ENCODE measurements at regions not wholly inside any gene's neighbourhood (a gene's known extent, or its start where the extent isn't known, plus 50 kb on each side); places are given as distances from the start of the nearest gene placed in this dataset.
"Not testable (repeated sequence)": the region's sequence is repeated elsewhere in the genome, so short reads cannot be mapped to it uniquely, and the experiment has no call there.

DNA sequence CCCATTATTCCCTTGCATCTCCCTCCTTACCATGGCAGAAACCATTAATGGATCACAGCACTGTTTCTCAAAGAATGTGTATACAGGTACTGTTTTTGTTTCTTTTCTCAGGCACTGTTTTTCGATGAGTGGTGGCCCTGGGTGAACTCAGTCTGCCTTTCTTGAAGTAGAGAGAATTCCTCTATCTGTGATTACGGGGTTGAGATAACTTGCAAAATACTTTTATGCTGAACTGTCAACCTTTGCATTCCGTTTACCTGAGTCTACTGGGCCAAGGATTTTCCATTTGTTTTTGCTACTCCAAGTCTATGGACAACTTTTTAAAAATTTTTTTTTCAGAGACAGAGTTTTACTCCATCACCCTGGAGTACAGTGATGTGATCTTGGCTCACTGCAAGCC lies 82.7 kb upstream of the CLINT1 start:
- 79 to 92% (median 89%) methylated on average over 3 of the region's 3 CpGs for WGBS, 4 donors
- no peaks in the 10 kb centered on the region for H3K4me1 ChIP-seq (replicated peaks in 1 of 2)
- TF ChIP-seq, protein P1, sequence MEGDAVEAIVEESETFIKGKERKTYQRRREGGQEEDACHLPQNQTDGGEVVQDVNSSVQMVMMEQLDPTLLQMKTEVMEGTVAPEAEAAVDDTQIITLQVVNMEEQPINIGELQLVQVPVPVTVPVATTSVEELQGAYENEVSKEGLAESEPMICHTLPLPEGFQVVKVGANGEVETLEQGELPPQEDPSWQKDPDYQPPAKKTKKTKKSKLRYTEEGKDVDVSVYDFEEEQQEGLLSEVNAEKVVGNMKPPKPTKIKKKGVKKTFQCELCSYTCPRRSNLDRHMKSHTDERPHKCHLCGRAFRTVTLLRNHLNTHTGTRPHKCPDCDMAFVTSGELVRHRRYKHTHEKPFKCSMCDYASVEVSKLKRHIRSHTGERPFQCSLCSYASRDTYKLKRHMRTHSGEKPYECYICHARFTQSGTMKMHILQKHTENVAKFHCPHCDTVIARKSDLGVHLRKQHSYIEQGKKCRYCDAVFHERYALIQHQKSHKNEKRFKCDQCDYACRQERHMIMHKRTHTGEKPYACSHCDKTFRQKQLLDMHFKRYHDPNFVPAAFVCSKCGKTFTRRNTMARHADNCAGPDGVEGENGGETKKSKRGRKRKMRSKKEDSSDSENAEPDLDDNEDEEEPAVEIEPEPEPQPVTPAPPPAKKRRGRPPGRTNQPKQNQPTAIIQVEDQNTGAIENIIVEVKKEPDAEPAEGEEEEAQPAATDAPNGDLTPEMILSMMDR (IDR thresholded peaks at IDR 0.05) = no peak
- TF ChIP-seq POLR2A (IDR thresholded peaks at IDR 0.05) = no peak
- no peak overlapping the region for H3K27ac ChIP-seq
- H3K27me3 ChIP-seq = no peaks in the 10 kb centered on the region
- no peak for DNase-seq
- H3K36me3 ChIP-seq (replicated peaks in 1 of 2) = no peaks in the 10 kb centered on the region
- intact Hi-C loops (cut with DNase I) = loop anchor here in 1 of 2 donors (10.0 kb wide), 1 partner anchor 127 kb away; no protein-coding TSS in a partner anchor
- no peaks in the 10 kb centered on the region for H3K9me3 ChIP-seq (replicated peaks in 1 of 3)
- H3K4me3 ChIP-seq = no peak overlapping the region

DNA sequence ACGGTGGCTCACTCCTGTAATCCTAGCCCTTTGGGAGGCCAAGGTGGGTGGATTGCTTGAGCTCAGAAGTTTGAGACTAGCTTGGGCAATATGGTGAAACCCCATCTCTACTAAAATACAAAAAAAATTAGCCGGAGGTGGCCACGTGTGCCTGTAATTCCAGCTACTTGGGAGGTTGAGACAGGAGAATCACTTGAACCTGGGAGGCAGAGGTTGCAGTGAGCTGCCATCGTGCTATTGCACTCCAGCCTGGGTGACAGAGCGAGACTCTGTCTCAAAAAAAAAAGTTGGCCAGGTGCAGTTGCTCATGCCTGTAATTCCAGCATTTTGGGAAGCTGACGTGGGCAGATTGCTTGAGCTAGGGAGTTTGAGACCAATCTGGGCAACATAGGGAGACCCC lies 79.2 kb upstream of the CLINT1 start:
- H3K27ac ChIP-seq; DNase-seq; intact Hi-C loops (cut with DNase I); H3K27me3 ChIP-seq; H3K4me1 ChIP-seq (replicated peaks in 1 of 2); H3K36me3 ChIP-seq (replicated peaks in 1 of 2); H3K9me3 ChIP-seq (replicated peaks in 1 of 3); H3K4me3 ChIP-seq: not testable (repeated sequence)
- WGBS, 4 donors = 84 to 96% (median 91%) methylated on average over 5 to 6 of the region's 6 CpGs

DNA sequence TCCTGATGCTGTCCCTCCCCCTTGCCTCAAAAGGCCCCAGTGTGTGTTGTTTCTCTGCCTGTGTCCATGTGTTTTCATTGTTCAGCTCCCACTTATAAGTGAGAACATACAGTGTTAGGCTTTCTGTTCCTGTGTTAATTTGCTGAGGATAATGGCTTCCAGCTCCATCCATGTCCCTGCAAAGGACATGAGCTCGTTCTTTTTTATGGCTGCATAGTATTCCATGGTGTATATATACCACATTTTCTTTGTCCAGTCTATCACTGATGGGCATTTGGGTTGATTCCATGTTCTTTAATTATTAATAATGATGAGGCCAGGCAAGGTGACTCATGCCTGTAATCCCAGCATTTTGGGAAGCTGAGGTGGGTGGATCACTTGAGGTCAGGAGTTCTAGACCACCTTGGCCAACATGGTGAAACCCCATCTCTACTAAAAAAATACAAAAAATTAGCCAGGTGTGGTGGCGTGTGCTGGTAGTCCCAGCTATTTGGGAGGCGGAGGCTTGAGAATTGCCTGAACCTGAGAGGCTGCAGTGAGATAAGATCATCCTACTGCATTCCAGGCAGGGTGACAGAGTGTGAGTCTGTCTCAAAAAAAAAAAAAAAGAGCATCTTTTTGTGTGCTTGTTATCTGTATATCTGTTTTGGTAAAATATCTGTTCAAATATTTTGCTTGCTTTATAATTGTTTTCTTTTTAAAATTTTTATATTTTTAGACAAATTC lies 78.0 kb upstream of the CLINT1 start:
- H3K4me3 ChIP-seq; DNase-seq; H3K36me3 ChIP-seq (replicated peaks in 1 of 2); H3K4me1 ChIP-seq (replicated peaks in 1 of 2); intact Hi-C loops (cut with DNase I); H3K27me3 ChIP-seq; H3K9me3 ChIP-seq (replicated peaks in 1 of 3); H3K27ac ChIP-seq: not testable (repeated sequence)
- WGBS, 4 donors = 84 to 87% (median 87%) methylated on average over 3 of the region's 3 CpGs

DNA sequence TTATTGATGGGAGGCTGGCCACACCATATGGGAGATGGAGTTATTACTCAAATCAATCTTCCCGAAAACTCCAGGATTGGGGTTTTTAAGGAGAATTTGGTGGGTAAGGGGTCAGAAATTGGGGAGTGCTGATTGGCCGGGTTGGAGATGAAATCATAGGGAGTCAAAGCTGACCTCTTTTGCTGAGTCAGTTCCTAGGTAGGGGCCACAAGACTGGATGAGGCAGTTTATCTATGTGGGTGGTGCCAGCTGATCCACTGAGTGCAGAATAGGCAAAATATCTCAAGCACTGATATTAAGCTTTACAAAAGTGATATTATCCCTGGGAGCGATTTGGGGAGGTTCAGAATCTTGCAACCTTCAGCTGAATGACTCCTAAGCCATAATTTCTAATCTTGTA lies 75.7 kb upstream of the CLINT1 start:
- Histone ChIP-seq H3K4me1 (replicated peaks in 1 of 2) (no peaks in the 10 kb centered on the region), H3K9me3 (replicated peaks in 1 of 3) (no peaks in the 10 kb centered on the region)
- intact Hi-C loops (cut with DNase I) = no loop called here

DNA sequence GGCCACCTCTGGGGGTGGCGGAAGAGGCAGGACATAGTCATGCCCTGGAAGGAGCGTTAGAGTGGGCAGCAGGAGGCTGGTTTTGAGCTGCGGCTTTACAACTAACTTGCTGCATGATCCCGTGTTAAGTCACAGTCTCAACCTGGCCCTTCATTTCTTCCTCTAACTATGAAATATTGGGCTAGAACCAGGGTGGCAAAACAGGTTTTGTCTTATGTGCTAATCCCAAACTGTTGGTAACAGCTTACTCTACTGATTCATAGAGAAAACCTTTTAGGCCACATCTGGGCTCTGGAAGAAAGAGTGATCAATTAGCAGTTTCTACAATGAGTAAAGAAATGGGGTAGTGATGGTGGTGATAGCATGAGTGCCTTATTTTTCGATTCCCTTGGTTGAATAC lies 74.1 kb upstream of the CLINT1 start:
- intact Hi-C loops (cut with DNase I) = no loop called here
- H3K9me3 ChIP-seq (replicated peaks in 1 of 3) = no peaks in the 10 kb centered on the region
- no peak for DNase-seq
- H3K4me3 ChIP-seq = no peak overlapping the region
- no peaks in the 10 kb centered on the region for H3K4me1 ChIP-seq (replicated peaks in 1 of 2)
- no peaks in the 10 kb centered on the region for H3K36me3 ChIP-seq (replicated peaks in 1 of 2)
- TF ChIP-seq POLR2A (IDR thresholded peaks at IDR 0.05) = no peak
- TF ChIP-seq, protein P1 (IDR thresholded peaks at IDR 0.05) = no peak
- H3K27ac ChIP-seq = no peak overlapping the region
- WGBS, 4 donors = 73 to 91% (median 89%) methylated on average over 5 of the region's 5 CpGs
- H3K27me3 ChIP-seq = no peaks in the 10 kb centered on the region

More for the DNA sequence above, 75.7 kb upstream of the CLINT1 start:
- DNase-seq = no peak
- WGBS, 4 donors = 83 to 90% (median 88%) methylated on average over 3 of the region's 3 CpGs
- no peak overlapping the region for H3K27ac ChIP-seq
- no peak overlapping the region for H3K4me3 ChIP-seq
- TF ChIP-seq POLR2A (IDR thresholded peaks at IDR 0.05) = no peak
- TF ChIP-seq, protein P1 (IDR thresholded peaks at IDR 0.05) = no peak
- no peaks in the 10 kb centered on the region for H3K27me3 ChIP-seq
- H3K36me3 ChIP-seq (replicated peaks in 1 of 2) = no peaks in the 10 kb centered on the region

Measured in adrenal gland (tissue), 9 donors.